ENCODE measurements at regions not wholly inside any gene's neighbourhood (a gene's known extent, or its start where the extent isn't known, plus 50 kb on each side); places are given as distances from the start of the nearest gene placed in this dataset.
A peak's percentile ranks its signal among the peaks of the same experiment; 100 is the strongest.

- H3K9me3 ChIP-seq, result no peaks in the 10 kb centered on the region
- no peak for DNase-seq
Observed at GRCh38 chr6:6860863-6861262, 246.9 kb upstream of the RREB1 start.

GRCh38 chr6:6861351-6861894, 246.3 kb upstream of the RREB1 start:
- Histone ChIP-seq H3K27me3 (ENCODE audit: low read depth) (no peaks in the 10 kb centered on the region), H3K9me3 (no peaks in the 10 kb centered on the region), H3K4me1 (peaks cover 29% of the 10 kb centered on the region), H3K4me3 (no peak overlapping the region), H3K27ac (no peak overlapping the region), H3K36me3 (no peaks in the 10 kb centered on the region)
- ATAC-seq, result no peak
- DNase-seq, result no peak
- intact Hi-C loops (cut with DNase I), result no loop called here
- no peak for TF ChIP-seq CTCF (IDR thresholded peaks at IDR 0.05)

More at GRCh38 chr6:6860863-6861262, 246.9 kb upstream of the RREB1 start:
- H3K27ac ChIP-seq, result no peak overlapping the region
- intact Hi-C loops (cut with DNase I), result no loop called here
- no peaks in the 10 kb centered on the region for H3K36me3 ChIP-seq
- no peak for ATAC-seq
- H3K4me1 ChIP-seq, result peaks cover 34% of the 10 kb centered on the region
- no peak for TF ChIP-seq CTCF (IDR thresholded peaks at IDR 0.05)
- no peak overlapping the region for H3K4me3 ChIP-seq
- no peaks in the 10 kb centered on the region for H3K27me3 ChIP-seq (ENCODE audit: low read depth)

- no peak for TF ChIP-seq CTCF (IDR thresholded peaks at IDR 0.05)
- Histone ChIP-seq H3K36me3 (no peaks in the 10 kb centered on the region), H3K27me3 (ENCODE audit: low read depth) (no peaks in the 10 kb centered on the region), H3K9me3 (no peaks in the 10 kb centered on the region), H3K4me3 (no peak overlapping the region), H3K4me1 (peaks cover 23% of the 10 kb centered on the region), H3K27ac (no peak overlapping the region)
- no peak for ATAC-seq
- DNase-seq, result no peak
- intact Hi-C loops (cut with DNase I), result no loop called here
Observed at GRCh38 chr6:6861995-6862394, 245.8 kb upstream of the RREB1 start.

- no peak for ATAC-seq
- Histone ChIP-seq H3K36me3 (no peaks in the 10 kb centered on the region), H3K9me3 (no peaks in the 10 kb centered on the region), H3K27ac (no peak overlapping the region), H3K4me1 (peaks cover 2% of the 10 kb centered on the region), H3K27me3 (ENCODE audit: low read depth) (no peaks in the 10 kb centered on the region), H3K4me3 (no peak overlapping the region)
- no peak for DNase-seq
- TF ChIP-seq CTCF (IDR thresholded peaks at IDR 0.05), result no peak
- intact Hi-C loops (cut with DNase I), result no loop called here
Observed at GRCh38 chr6:6863970-6864639, 243.7 kb upstream of the RREB1 start.

- TF ChIP-seq CTCF (IDR thresholded peaks at IDR 0.05), result no peak
- Histone ChIP-seq H3K4me1 (no peaks in the 10 kb centered on the region), H3K27me3 (ENCODE audit: low read depth) (no peaks in the 10 kb centered on the region), H3K4me3 (no peak overlapping the region), H3K27ac (no peak overlapping the region), H3K9me3 (no peaks in the 10 kb centered on the region), H3K36me3 (no peaks in the 10 kb centered on the region)
- DNase-seq (no peak), ATAC-seq (peak in 1 of 2 donors; percentile 5)
- intact Hi-C loops (cut with DNase I), result no loop called here
Observed at GRCh38 chr6:6865611-6866010, 242.2 kb upstream of the RREB1 start.
